ENCODE measurements at regions not wholly inside any gene's neighbourhood (a gene's known extent, or its start where the extent isn't known, plus 50 kb on each side); places are given as distances from the start of the nearest gene placed in this dataset.

GRCh38 chr20:55677011-55677410, 328.3 kb downstream of the CBLN4 start:
- TF ChIP-seq CTCF (conservative IDR thresholded peaks at IDR 0.05): no peak
- TF ChIP-seq ZFX (IDR thresholded peaks at IDR 0.05): no peak
